GM12878 (cell line): ENCODE measurements at regions not wholly inside any gene's neighbourhood (a gene's known extent, or its start where the extent isn't known, plus 50 kb on each side); places are given as distances from the start of the nearest gene placed in this dataset.

ENCODE experiments used
- ATAC-seq: fragments of 200-7000 bp; cut with Tn5 transposase; 3 replicates; pipeline ENCODE4 v1.9.1; 2020; ENCODE audit warnings: mild to moderate bottlenecking, moderate library complexity
- BruUV-seq: library from RNA; stranded (reverse); fragments of 400-500 nt; replicated peaks from 2 replicates; lab custom pipeline; 2021; lab: Mats Ljungman, UMichigan
- CTCF ChIA-PET: fragments of 300-600 bp; sonication (Branson Sonifier 250); formaldehyde crosslinking; extraction: SDS; loops from one replicate; lab custom pipeline; 2021; ENCODE audit warnings: inconsistent platforms; lab: Yijun Ruan, JAX
- POLR2A ChIA-PET: fragments of 350-600 bp; formaldehyde crosslinking; extraction: SDS; loops from one replicate; lab custom pipeline; 2021; ENCODE audit warnings: inconsistent platforms; lab: Charles Lee
- RAD21 ChIA-PET: fragments of 300-600 bp; sonication (Branson Sonifier 250); formaldehyde crosslinking; loops from one replicate; lab custom pipeline; 2023; ENCODE audit warnings: antibody characterized with exemption; ENCODE audit not compliant: unreplicated experiment; lab: Charles Lee
- SMC1A ChIA-PET: fragments of 300-600 bp; sonication (Branson Sonifier 250); formaldehyde crosslinking; loops from one replicate; lab custom pipeline; 2023; ENCODE audit not compliant: unreplicated experiment, uncharacterized antibody; lab: Charles Lee
- DNase-seq: peaks from one replicate; pipeline ENCODE4 v3.0.0-alpha.2; 2011; ENCODE audit warnings: low read depth, low spot score
- FAIRE-seq: peaks from 3 replicates; lab custom pipeline; 2011; peaks lifted over from hg19 to GRCh38; lab: Jason Lieb, UNC
- H2AFZ ChIP-seq: 2 replicates; pipeline ENCODE4 v1.6.0; 2011; ENCODE audit warnings: low read depth, low read length, control low read depth; ENCODE audit not compliant: control insufficient read depth
- H3K27ac ChIP-seq: 2 replicates; pipeline ENCODE4 v1.5.1; 2011; ENCODE audit warnings: control low read depth; ENCODE audit not compliant: control insufficient read depth, insufficient read depth
- H3K27me3 ChIP-seq, 2 experiments: replicated peaks in 1 of 2; 2 replicates each; pipeline versions ENCODE4 v1.6.0 to v1.6.1; 2011; ENCODE audit warnings: low read length in 1 of 2; ENCODE audit not compliant: control insufficient read depth in 2 of 2, insufficient read depth in 2 of 2
- H3K36me3 ChIP-seq, 2 experiments: 2 replicates each; pipeline ENCODE4 v1.5.1; 2011; ENCODE audit warnings: low read length in 1 of 2; ENCODE audit not compliant: control insufficient read depth in 2 of 2, insufficient read depth in 2 of 2
- H3K4me1 ChIP-seq: 2 replicates; pipeline ENCODE4 v1.6.1; 2011; ENCODE audit warnings: mild to moderate bottlenecking, low read length, moderate library complexity, mixed read lengths; ENCODE audit not compliant: control insufficient read depth, insufficient read depth
- H3K4me2 ChIP-seq: 2 replicates; pipeline ENCODE4 v1.6.0; 2011; ENCODE audit warnings: control low read depth; ENCODE audit not compliant: control insufficient read depth, insufficient read depth
- H3K4me3 ChIP-seq: fragments of 200-600 bp; sonication (generic); 2 replicates; pipeline ENCODE4 v1.5.1; 2016
- H3K79me2 ChIP-seq: 2 replicates; pipeline ENCODE4 v1.6.0; 2011; ENCODE audit warnings: low read length; ENCODE audit not compliant: control insufficient read depth, insufficient read depth
- H3K9ac ChIP-seq: 2 replicates; pipeline ENCODE4 v1.8.0; 2011; ENCODE audit warnings: low read length, control low read depth, mixed read lengths; ENCODE audit not compliant: control insufficient read depth, insufficient read depth
- H3K9me3 ChIP-seq: replicated peaks from 3 replicates; pipeline ENCODE4 v1.5.1; 2011; ENCODE audit warnings: mild to moderate bottlenecking, low read length; ENCODE audit not compliant: control insufficient read depth, insufficient read depth
- H4K20me1 ChIP-seq: 2 replicates; pipeline ENCODE4 v1.6.0; 2011; ENCODE audit not compliant: control insufficient read depth, insufficient read depth
- BACH1 ChIP-seq: fragments of 450-650 bp; IDR thresholded peaks from 2 replicates; pipeline ENCODE4 v1.6.1; 2017; ENCODE audit warnings: mild to moderate bottlenecking, borderline replicate concordance
- E2F4 ChIP-seq: IDR thresholded peaks from 2 replicates; pipeline ENCODE4 v1.6.1; 2012; ENCODE audit warnings: low read depth, low read length, improper control_type of control experiment
- FOXM1 ChIP-seq: IDR thresholded peaks from 2 replicates; pipeline ENCODE4 v1.6.1; 2012; ENCODE audit warnings: low read depth, mild to moderate bottlenecking, inconsistent platforms, low read length, moderate library complexity
- IRF4 ChIP-seq: IDR thresholded peaks from 2 replicates; pipeline ENCODE4 v1.6.1; 2011; ENCODE audit warnings: low read depth, low read length
- JUND ChIP-seq: IDR thresholded peaks from 2 replicates; pipeline ENCODE4 v1.6.1; 2012; ENCODE audit warnings: low read depth, mild to moderate bottlenecking, low read length, improper control_type of control experiment, moderate library complexity
- KAT2A ChIP-seq: conservative IDR thresholded peaks from 2 replicates; pipeline ENCODE4 v1.6.1; 2011; ENCODE audit warnings: low read depth, low read length; ENCODE audit not compliant: control insufficient read depth
- PRDM15 ChIP-seq: fragments of 450-650 bp; formaldehyde crosslinking; IDR thresholded peaks from 2 replicates; pipeline ENCODE4 v1.4.0; 2020; ENCODE audit warnings: mild to moderate bottlenecking, moderate library complexity
- USF2 ChIP-seq: IDR thresholded peaks from 2 replicates; pipeline ENCODE4 v1.6.1; 2011; ENCODE audit warnings: low read depth, low read length, improper control_type of control experiment, borderline replicate concordance
- ZBTB11 ChIP-seq: fragments of 450-650 bp; formaldehyde crosslinking; IDR thresholded peaks from 2 replicates; pipeline ENCODE4 v1.5.0; 2022; ENCODE audit warnings: mild to moderate bottlenecking, missing genetic modification characterization
- ZNF384 ChIP-seq: IDR thresholded peaks from 2 replicates; pipeline ENCODE4 v1.6.1; 2012; ENCODE audit warnings: low read depth, mild to moderate bottlenecking, low read length, improper control_type of control experiment, borderline replicate concordance
- WGBS: methylation state at CpG from one replicate; pipeline ENCODE4 v1.1.6; 2016; ENCODE audit warnings: low lambda C conversion rate; ENCODE audit not compliant: insufficient replicate concordance, insufficient coverage; ENCODE audit errors: missing lambda C conversion rate; 5-methylcytosine and 5-hydroxymethylcytosine counted together
- in situ Hi-C: fragments of 300-500 bp; cut with MboI; formaldehyde crosslinking; loops from 9 replicates; pipeline ENCODE4 v1.14.3; 2018; ENCODE audit warnings: mixed read lengths
- intact Hi-C: fragments of 100-400 bp; cut with micrococcal nuclease; formaldehyde crosslinking; loops from one replicate; pipeline ENCODE4 v1.14.2; 2022; ENCODE audit not compliant: unreplicated experiment

GRCh38 chr20:39719293-39719692 lies 757.1 kb downstream of the DHX35 start:
- no peak overlapping the region for H2AFZ ChIP-seq
- DNase-seq: no peak
- ATAC-seq: no peak
- ChIA-PET SMC1A (no interaction called here), RAD21 (no interaction called here), CTCF (no interaction called here), POLR2A (no interaction called here)
- no TSS peak for BruUV-seq
- no peaks in the 10 kb centered on the region for H3K79me2 ChIP-seq
- no peak overlapping the region for H3K27ac ChIP-seq
- H3K4me3 ChIP-seq: no peak overlapping the region
- FAIRE-seq: no peak
- H3K4me1 ChIP-seq: no peaks in the 10 kb centered on the region; the same call in 1 of the 2 replicates
- H3K9ac ChIP-seq: no peak overlapping the region
- no peaks in the 10 kb centered on the region for H4K20me1 ChIP-seq
- H3K4me2 ChIP-seq: no peak overlapping the region
- H3K27me3 ChIP-seq: no peaks in the 10 kb centered on the region
- no peaks in the 10 kb centered on the region for H3K9me3 ChIP-seq
- no peak for TF ChIP-seq KAT2A
- TF ChIP-seq IRF4: no peak
- TF ChIP-seq PRDM15 (CRISPR knock-in tag): no peak
- no peak for TF ChIP-seq ZBTB11 (CRISPR knock-in tag)
- no peak for TF ChIP-seq ZNF384
- no peak for TF ChIP-seq FOXM1
- TF ChIP-seq USF2: no peak
- no peak for TF ChIP-seq BACH1
- TF ChIP-seq E2F4: no peak
- TF ChIP-seq JUND: no peak
- WGBS: 81% methylated on average over 2 of the region's 2 CpGs
- no peaks in the 10 kb centered on the region for H3K36me3 ChIP-seq
- in situ Hi-C loops (no loop called here), intact Hi-C loops (no loop called here)
